ENCODE measurements at regions not wholly inside any gene's neighbourhood (a gene's known extent, or its start where the extent isn't known, plus 50 kb on each side); places are given as distances from the start of the nearest gene placed in this dataset.
"Not testable (repeated sequence)": the region's sequence is repeated elsewhere in the genome, so short reads cannot be mapped to it uniquely, and the experiment has no call there.

DNA sequence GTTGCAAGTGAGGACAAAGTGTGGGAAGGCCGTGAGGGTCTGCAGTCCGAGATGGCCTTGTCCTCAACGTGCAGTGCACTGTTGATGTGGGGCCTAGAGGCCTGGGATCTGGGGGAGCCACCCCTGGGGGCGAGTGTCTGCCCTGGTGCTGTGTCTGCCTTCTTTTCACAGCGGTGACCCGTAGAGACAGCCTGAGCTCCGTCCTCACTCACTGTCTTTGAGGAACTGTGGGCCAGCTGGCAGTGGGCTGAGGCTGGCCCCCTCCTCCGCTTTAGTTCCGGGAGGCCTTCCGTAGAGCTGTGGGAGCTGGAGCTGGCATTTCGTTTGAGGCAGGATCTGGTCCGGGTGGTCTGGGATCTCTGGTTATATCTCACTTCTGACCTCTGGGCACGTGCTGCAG is 1370.6 kb downstream of the CDH12 start:
- DNase-seq = not testable (repeated sequence)

DNA sequence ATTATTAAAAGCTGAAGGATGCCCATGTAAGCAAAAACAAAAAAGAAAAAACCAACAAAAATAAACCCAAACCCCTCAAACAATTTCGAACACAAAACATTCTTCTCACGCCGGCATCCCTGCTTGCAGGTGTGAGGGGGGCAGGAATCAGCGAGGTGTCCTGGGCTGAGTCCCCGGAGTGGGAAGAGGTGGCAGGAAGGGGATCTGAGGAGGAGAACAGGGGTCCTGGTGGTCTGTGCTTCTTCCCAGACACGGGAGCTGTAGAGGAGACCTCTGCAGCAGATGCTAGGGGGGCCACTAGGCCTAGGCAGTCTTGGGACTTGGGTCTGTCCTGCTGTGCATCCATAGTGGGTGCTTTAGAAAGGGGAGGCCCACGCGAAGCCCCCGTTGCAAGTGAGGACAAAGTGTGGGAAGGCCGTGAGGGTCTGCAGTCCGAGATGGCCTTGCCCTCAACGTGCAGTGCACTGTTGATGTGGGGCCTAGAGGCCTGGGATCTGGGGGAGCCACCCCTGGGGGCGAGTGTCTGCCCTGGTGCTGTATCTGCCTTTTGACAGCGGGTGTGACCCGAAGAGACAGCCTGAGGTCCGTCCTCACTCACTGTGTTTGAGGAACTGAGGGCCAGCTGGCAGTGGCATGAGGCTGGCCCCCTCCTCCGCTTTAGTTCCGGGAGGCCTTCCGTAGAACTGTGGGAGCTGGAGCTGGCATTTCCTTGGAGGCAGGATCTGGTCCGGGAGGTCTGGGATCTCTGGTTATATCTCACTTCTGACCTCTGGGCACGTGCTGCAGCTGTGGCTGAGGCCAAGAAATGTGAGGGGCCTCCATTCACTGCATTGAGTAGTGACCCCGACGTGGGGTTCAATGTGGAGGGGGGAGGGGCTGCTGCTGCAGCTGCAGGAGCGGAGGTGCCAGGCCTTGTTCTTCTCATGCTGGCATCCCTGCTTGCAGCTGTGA is 1371.5 kb downstream of the CDH12 start:
- DNase-seq = not testable (repeated sequence)

DNA sequence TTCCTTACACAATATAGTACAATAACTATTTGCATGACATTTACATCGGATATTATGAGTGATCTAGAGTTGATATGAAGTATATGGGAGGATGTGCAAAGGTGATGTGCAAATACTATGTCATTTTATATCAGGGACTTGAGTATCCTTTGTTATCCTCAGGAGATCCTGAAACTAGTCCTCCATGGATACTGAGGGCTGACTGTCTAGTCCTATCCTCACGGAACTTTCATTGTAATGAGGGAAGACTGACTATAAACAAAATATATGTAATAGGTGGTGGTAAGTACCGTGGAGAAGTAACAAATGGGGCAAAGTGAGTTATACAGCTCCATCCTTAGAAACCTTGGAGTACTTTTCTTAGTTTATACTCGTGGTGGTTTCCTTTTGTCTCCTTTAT is 1373.1 kb downstream of the CDH12 start:
- not testable (repeated sequence) for DNase-seq

DNA sequence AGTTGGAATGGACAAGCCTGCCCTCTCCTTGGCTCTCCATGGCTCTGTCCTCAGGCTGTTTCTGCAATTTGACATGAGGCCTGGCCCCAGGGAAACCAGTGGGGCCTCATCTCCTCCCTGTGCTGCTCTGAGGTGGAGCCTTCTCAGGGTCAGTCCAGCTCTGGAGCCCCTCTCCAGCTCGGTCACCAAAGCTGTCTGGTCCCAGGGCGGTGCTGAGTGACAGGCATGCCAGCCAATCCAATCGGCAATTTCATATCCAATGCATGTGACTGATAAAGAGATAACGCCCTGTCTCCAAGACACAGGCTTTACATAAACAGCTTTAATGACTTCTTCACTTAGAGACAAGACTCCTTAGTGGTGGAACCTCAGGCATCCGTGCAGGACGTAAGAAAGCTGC is 1379.2 kb downstream of the CDH12 start:
- DNase-seq = not testable (repeated sequence)

DNA sequence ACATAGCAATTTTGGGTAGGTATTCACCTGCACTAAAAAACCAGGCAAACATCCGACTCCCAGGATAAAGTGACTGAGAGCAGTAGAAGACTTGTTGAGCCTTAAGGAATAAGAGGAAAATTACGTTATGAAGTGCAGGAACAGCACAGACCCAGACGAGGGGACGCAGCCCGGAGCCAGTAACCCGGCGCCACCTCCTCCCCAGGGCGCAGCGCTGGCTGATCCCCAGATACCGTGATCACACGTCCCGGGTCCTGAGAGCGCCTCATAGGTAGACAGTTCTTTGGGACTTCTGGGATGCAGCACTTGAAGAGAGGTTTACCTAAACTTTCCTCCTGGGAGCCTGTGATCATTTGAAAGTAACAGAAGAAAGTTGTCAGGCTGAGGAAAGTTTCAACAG is 1379.7 kb downstream of the CDH12 start:
- DNase-seq = not testable (repeated sequence)

DNA sequence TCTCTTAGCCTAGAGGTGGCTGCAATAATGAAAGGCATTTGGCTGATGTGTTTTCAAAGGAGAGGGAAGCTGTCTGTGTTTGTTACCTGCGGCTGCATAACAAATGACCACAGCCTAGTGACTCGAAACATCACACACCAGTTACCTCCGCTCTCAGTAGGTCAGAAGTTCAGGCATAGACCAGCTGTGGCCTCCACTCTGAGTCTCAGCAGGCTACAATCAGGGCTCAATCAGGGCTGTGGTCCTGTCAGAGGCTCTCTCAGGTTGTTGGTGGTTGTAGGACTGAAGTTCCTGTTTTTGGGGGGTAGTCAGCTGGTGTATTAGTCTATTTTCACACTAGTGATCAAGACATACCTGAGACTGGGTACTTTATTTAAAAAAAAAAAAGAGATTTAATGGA is 1381.5 kb downstream of the CDH12 start:
- not testable (repeated sequence) for DNase-seq

DNA sequence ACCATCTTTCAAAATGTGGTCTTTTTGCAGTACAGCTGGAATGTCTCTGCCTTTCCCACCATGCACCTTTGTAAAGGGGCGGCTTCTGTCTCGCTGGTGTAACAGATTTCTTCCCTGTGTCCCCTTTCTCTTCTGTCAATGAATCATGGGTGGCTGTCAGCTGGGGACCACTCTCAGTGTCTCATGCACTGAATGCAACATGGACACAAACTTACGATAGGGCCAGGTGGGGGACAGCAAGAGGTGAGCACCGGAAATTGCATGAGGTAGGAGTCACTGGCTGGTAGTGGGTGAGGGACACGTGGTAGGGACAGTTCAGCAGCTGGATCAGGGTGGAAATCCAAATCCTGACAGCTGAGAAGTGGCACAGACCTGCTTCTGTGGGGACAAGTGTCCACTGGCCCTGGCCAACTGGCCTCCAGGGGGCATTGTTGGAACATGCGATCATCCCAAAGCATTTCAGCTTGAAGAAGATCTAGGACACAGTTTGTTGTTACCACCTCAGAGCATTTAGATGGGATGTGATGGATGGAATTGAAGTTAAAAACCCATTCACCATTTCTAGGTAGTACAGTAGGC is 1383.5 kb downstream of the CDH12 start:
- DNase-seq = not testable (repeated sequence)

DNA sequence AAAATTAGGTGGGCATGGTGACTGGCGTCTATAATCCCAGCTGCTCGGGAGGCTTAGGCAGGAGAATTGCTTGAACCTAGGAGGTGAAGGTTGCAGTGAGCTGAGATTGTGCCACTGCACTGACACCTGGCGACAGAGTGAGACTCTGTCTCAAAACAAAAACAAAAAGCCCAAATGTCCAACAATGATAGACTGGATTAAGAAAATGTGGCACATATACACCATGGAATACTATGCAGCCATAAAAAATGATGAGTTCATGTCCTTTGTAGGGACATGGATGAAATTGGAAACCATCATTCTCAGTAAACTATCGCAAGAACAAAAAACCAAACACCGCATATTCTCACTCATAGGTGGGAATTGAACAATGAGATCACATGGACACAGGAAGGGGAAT is 1385.6 kb downstream of the CDH12 start:
- not testable (repeated sequence) for DNase-seq

DNA sequence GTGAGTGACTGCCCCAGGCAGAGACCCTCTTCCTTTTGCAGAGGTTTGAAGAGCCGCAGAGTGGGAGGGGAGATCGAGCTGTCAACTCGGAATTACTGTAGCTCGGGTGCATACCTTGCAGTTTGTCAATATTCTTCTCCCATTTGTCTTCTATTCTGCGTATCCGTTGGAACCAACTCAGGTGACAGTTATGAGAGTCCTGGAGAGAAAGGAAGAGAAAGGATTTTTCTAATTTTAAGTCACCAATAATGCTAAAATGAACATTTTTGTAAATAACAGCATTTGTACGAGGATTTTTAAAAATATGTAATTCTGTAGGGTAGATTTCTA is 1393.4 kb downstream of the CDH12 start:
- not testable (repeated sequence) for DNase-seq

DNA sequence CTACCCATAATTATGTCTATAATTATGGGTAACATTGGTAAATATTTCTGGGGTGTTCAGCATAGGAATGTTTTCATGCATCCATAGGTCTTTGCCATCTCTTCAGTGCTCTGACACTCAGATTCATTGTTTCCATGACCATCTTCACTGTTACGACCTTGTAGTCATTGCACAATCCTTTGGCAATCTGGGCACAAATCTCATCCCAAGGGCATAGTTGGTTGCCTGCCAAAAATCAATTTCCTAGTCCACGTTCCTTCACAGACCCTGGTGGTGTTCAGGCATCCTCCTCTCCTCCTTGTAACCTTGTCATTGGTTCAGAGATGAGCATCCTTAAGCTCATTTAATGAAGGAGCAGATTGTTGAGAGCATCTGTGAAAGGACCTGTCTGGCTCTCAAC is 1400.7 kb downstream of the CDH12 start:
- no peak for DNase-seq

DNA sequence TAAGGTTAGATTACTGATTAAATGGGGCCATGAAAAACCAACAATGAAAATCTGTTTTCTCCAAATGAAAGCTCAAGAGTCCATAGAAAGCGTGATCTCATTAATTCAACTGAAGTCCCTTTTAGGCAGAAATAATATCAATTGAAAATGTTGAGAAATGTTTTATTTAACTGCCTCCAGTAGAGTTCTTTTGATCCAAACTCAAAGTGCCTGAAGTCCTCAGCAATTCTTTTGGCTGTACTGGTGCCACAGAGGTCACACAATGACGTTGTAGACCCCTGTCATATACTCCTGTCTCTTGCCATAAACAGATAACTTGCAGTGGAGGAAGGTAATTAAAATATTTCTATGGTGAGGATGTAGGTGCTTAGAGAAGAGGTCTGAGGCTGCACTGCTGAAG is 1420.5 kb downstream of the CDH12 start:
- no peak for DNase-seq

DNA sequence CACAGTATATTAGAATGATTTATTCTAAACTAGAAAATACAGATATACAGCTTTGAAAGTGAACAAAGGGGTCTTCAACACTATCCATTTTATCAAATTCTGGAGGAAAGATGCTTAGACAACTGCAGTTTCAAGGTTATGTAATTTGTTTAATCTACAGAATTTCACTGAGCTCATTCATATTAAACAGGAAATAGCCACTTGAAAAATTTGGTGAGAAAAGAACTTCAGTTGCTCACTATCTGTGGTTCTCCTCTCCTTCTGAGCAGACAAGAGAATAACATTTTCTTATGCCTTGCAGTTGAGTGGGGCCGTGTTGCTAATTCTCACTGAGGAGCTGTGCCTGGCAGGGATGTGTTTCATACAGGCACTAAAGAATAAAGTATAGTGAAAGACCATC is 1428.2 kb downstream of the CDH12 start:
- DNase-seq = no peak

DNA sequence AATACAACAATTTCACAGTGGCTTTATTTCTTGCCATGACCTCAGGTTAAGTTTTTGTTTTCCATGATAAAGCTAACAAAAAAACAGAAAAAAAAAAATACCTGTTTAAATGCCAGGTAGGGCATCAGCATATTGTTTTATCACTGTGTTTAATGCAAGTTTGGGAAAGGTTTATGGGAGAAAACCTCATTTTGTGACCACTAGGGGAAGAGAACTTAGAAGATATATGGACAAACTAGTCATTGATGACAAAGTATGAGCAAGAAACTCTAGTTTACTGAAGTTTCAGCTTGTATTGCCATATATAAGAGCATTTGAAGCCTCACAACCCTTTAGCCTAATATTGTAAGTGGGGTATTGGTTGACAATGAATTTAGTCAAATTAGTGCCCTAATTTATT is 1431.4 kb upstream of the CDH18 start:
- no peak for DNase-seq

DNA sequence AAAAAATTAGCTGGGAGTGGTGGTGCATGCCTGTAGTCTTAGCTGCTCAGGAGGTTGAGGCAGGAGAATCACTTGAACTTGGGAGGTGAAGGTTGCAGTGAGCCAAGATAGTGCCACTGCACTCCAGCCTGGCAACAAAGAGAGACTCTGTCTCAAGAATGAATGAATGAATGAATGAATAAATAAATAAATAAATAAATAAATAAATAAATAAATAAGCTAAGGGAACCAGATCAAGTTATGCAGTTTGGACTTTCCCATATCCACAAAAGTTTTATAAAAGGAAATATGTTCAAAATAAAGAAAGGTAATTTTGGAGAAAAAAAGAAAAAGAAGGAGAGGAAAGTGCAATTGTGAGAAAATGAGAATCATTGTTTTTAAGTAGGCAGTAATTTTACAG is 1414.1 kb upstream of the CDH18 start:
- not testable (repeated sequence) for DNase-seq

DNA sequence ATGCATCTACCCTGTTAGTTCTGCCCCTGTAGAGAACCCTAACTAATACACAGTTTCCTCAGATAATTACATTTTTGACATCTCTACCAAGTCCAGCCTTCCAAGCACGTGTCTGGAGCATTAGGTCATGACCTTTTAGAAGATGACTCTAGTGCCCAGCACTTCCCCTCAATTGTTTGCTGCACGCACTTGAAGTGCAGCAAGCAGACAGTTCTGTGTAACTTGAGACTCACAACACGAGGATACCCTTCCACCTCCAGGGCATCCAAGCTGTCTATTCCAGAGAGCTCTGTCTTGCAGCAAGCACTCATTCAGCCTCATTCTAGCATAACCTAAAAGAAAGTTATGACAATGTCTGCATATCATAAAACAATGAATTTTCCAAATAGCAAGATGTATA is 1410.5 kb upstream of the CDH18 start:
- DNase-seq = no peak

DNA sequence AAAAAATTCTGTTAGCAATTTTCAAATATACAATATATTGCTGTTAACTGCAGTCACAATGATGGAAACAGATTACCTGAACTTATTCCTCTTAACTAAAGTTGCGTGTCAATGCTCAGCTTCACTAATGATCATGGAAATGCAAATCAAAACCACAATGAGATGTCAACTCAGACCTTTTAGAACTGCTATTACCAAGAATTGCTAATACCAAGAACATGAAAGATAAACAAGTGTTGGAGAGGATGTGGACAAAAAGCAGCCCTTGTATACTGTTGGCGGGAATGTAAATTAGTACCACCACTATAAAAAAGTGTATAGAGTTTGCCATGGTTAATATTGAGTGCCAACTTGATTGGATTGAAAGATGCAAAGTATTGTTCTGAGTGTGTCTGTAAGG is 1409.7 kb upstream of the CDH18 start:
- no peak for DNase-seq

DNA sequence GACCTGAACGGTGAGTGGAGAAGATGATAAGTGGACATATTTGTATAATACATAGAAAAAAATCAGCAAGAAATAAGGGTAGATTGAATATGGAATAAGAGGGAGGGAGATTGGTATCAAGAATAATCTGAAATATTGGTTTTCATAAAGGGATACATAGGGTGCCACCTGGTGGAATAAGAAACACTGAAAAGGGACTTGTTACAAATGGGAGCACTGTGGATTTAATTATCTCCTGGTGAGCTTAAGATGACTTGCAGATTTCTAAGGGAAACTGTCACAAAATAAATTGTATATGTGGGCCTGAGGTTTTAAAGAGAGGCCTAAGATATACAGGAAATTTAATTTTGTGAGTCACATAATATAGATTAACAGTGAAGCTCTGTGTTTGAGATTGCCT is 1403.5 kb upstream of the CDH18 start:
- no peak for DNase-seq

DNA sequence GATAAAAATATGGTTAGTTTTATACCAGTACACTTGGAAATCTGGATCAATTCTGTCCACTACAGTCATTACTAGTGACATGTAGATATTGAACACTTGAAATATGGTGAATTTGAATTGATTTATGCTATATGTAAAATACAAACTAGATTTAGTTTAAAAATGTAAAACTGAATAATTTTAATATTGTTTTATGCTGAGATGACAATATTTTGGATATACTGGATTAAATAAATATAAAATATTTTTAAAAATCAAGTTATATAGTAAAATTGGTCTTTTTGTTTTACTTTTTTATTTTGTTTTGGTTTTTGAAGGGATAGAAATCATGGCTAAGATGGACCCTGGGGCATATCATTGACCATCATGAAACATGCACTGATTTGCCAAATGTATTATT is 1372.8 kb upstream of the CDH18 start:
- DNase-seq = not testable (repeated sequence)

DNA sequence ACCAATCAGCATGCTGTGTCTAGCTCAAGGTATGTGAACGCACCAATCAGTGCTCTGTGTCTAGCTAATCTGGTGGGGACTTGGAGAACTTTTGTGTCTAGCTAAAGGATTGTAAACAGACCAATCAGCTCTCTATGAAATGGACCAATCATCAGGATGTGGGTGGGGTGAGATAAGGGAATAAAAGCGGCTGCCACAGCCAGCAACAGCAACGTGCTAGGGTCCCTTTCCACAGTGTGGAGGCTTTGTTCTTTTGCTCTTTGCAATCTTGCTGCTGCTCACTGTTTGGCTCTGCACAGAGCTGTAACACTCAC is 1353.9 kb upstream of the CDH18 start:
- peak; percentile 32 for DNase-seq

DNA sequence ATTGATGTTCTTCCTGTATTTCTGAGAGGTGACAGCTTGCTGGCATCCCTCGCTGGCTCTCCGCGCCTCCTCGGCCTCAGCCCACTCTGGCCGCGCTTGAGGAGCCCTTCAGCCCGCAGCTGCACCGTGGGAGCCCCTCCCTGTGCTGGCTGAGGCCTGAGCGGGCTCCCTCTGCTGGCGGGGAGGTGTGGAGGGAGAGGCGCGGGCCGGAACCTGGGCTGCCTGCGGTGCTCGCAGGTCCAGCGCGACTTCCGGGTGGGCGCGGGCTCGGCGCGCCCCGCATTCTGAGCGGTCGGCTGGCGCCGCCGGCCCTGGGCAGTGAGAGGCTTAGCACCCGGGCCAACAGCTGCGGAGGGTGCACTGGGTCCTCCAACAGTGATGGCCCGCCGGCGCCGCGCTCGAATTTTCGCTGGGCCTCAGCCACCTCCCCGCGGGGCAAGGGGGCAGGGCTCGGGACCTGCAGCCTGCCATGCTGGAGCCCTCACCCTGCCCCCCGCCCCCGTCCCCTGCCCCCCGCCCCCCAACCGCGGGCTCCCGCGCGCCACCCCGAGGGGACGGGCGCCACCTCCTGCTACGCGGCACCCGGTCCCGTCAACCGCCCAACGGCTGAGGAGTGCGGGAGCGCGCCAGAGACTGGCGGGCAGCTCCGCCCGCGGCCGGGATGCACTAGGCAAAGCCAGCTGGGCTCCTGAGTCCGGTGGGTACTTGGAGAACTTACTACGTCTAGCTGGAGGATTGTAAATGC is 1353.4 kb upstream of the CDH18 start:
- DNase-seq = not testable (repeated sequence)

DNA sequence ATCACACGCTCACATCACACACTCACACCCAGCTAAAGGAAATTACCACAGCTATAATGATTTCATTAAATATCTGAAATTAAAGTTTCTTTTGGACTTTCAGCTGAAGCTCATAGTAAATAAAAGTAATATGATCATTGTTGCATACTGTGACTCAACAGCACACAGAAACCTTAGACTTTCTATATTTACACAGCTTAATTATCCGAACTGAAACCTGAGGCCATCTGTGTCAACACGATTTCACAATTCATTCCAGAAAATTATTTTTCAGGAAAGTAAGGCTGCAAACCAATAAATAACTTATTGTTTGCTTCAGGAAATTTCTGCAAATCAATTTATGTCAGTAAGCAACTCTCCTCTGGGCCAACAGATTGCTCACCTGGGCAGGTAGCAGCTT is 1352.2 kb upstream of the CDH18 start:
- not testable (repeated sequence) for DNase-seq

DNA sequence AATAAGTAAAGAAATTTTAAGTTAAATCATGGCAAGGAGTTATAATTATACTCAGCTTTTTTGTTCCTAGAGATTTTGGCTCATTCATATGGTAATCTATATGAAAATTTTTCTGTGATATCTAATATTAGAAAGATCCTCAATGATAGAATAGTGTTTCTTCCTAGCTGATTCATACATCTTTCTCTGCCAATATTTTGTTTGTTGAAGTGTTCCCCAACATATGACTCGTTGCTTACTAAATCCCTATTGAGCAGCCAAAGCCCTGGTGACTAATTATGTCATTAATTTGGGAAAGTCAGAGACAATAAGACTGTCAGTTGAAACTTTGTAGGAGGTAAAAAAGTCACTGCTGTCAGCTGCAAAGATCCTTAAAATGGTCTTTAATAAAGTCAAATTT is 1348.5 kb upstream of the CDH18 start:
- DNase-seq = not testable (repeated sequence)

DNA sequence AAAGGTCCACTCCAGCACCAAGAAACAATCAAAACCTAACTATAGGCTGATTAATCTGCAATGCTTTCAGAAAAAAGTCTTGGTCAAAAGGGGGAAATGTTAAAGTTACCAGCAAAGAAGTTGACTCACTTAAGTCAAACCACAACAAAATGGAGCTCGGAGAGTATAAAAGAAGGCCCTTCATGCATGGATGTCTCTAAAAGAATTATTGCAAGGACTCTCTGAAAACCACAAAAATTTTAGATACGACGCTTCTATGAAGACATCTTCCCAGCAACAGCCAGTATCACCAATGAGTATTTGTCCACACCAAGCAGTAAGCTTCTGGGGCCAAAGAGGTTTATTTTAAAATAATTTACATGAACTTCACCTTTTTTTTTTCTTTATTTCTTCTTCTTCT is 1327.4 kb upstream of the CDH18 start:
- DNase-seq = not testable (repeated sequence)

DNA sequence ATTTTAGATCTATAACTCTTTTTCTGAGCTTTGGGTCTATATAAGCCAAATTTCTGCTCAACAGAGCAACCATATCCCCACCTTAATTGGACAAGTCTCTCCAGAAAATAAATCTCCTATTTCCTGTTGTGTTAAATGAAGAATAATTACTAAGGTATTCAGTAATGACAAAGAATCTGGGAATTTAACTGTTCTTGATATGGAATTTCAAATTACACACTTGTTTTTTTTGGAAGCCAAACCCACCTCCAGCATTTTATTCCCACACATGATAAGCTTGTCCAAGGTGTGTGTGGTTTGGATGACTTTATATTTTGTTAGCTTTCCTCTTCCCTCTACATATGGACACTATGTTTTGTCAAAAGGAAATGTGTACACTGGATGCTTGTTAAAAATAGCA is 1313.2 kb upstream of the CDH18 start:
- DNase-seq = not testable (repeated sequence)

All from CD4-positive, alpha-beta T cell treated with Interleukin-17A for 1 hour (primary cell).